Fibroblast of lung (primary cell): ENCODE measurements at regions not wholly inside any gene's neighbourhood (a gene's known extent, or its start where the extent isn't known, plus 50 kb on each side); places are given as distances from the start of the nearest gene placed in this dataset.

Experiments used
- DNase-seq, 2 donors: peaks; one replicate each; pipeline versions ENCODE4 v3.0.0 to v3.0.0-alpha.2; 2010; ENCODE audit warnings: low read depth in 2 of 2
- H2AFZ ChIP-seq: 2 replicates; pipeline ENCODE4 v1.5.1; 2012; ENCODE audit warnings: low read length, control low read depth, inconsistent platforms
- H3K27ac ChIP-seq: 2 replicates; pipeline ENCODE4 v1.5.1; 2011; ENCODE audit warnings: low read length, control low read depth; ENCODE audit not compliant: insufficient read depth
- H3K27me3 ChIP-seq: 2 replicates; pipeline ENCODE4 v1.5.1; 2011; ENCODE audit warnings: mild to moderate bottlenecking, low read length; ENCODE audit not compliant: control insufficient read depth, insufficient read depth
- H3K36me3 ChIP-seq: 2 replicates; pipeline ENCODE4 v1.5.1; 2011; ENCODE audit warnings: low read length; ENCODE audit not compliant: control insufficient read depth, insufficient read depth
- H3K4me1 ChIP-seq: 2 replicates; pipeline ENCODE4 v1.5.1; 2011; ENCODE audit warnings: low read length; ENCODE audit not compliant: control insufficient read depth, insufficient read depth; ENCODE audit errors: extremely low read depth
- H3K4me2 ChIP-seq: 2 replicates; pipeline ENCODE4 v1.5.1; 2011; ENCODE audit warnings: low read length, control low read depth; ENCODE audit not compliant: insufficient read depth; ENCODE audit errors: extremely low read depth
- H3K4me3 ChIP-seq, 4 experiments: fragments of 200-600 bp in 1 of 4; sonication (generic) in 1 of 4; replicated peaks in 1 of 4; 2 replicates each; pipeline ENCODE4 v1.5.1; 2011 to 2016; ENCODE audit warnings: low read length in 4 of 4, low read depth in 3 of 4, mild to moderate bottlenecking in 3 of 4, control low read depth in 2 of 4, inconsistent platforms in 1 of 4, mixed read lengths in 1 of 4; ENCODE audit not compliant: insufficient read depth in 1 of 4; ENCODE audit errors: control extremely low read depth in 1 of 4
- H3K79me2 ChIP-seq: 2 replicates; pipeline ENCODE4 v1.5.1; 2012; ENCODE audit warnings: mild to moderate bottlenecking, low read length, inconsistent platforms; ENCODE audit not compliant: control insufficient read depth, insufficient read depth
- H3K9ac ChIP-seq: 2 replicates; pipeline ENCODE4 v1.5.1; 2011; ENCODE audit warnings: mild to moderate bottlenecking, low read length, control low read depth; ENCODE audit not compliant: insufficient read depth
- H3K9me3 ChIP-seq: 2 replicates; pipeline ENCODE4 v1.5.1; 2012; ENCODE audit warnings: low read depth, low read length; ENCODE audit not compliant: control insufficient read depth, insufficient read depth
- H4K20me1 ChIP-seq: 2 replicates; pipeline ENCODE4 v1.5.1; 2011; ENCODE audit warnings: low read length; ENCODE audit not compliant: control insufficient read depth, insufficient read depth; ENCODE audit errors: extremely low read depth
- EZH2 ChIP-seq: IDR thresholded peaks from 2 replicates; pipeline ENCODE4 v1.5.1; 2012; ENCODE audit warnings: low read length, control low read depth, mild to moderate bottlenecking; ENCODE audit errors: missing control alignments
- TF ChIP-seq, protein P1 (sequence below), 2 donors: IDR thresholded peaks in 1 of 2; conservative IDR thresholded peaks in 1 of 2; 1 replicate in 1 of 2; 2 replicates in 1 of 2; pipeline ENCODE4 v1.5.1; 2011 to 2012; ENCODE audit warnings: low read length in 2 of 2, control low read depth in 1 of 2, inconsistent platforms in 1 of 2, low read depth in 1 of 2, mild to moderate bottlenecking in 1 of 2

GRCh38 chr22:22813126-22814075, 74.2 kb upstream of the IGLL5 start:
- H4K20me1 ChIP-seq, result no peaks in the 10 kb centered on the region
- no peak overlapping the region for H3K4me2 ChIP-seq
- no peak overlapping the region for H3K9ac ChIP-seq
- TF ChIP-seq, protein P1, sequence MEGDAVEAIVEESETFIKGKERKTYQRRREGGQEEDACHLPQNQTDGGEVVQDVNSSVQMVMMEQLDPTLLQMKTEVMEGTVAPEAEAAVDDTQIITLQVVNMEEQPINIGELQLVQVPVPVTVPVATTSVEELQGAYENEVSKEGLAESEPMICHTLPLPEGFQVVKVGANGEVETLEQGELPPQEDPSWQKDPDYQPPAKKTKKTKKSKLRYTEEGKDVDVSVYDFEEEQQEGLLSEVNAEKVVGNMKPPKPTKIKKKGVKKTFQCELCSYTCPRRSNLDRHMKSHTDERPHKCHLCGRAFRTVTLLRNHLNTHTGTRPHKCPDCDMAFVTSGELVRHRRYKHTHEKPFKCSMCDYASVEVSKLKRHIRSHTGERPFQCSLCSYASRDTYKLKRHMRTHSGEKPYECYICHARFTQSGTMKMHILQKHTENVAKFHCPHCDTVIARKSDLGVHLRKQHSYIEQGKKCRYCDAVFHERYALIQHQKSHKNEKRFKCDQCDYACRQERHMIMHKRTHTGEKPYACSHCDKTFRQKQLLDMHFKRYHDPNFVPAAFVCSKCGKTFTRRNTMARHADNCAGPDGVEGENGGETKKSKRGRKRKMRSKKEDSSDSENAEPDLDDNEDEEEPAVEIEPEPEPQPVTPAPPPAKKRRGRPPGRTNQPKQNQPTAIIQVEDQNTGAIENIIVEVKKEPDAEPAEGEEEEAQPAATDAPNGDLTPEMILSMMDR (conservative IDR thresholded peaks at IDR 0.05 in 1 of 2, IDR thresholded peaks at IDR 0.05 in 1 of 2; ENCODE audit: low read depth in 1 of 2, low read length in 2 of 2), result no peak
- TF ChIP-seq EZH2, result no peak
- H3K9me3 ChIP-seq, result no peaks in the 10 kb centered on the region
- H3K36me3 ChIP-seq, result no peaks in the 10 kb centered on the region
- H3K27ac ChIP-seq, result no peak overlapping the region
- no peak overlapping the region for H3K4me3 ChIP-seq
- no peak overlapping the region for H2AFZ ChIP-seq
- H3K79me2 ChIP-seq, result no peaks in the 10 kb centered on the region
- H3K27me3 ChIP-seq, result no peaks in the 10 kb centered on the region
- H3K4me1 ChIP-seq, result no peaks in the 10 kb centered on the region
- DNase-seq, result no peak

- Histone ChIP-seq H3K27me3 (no peaks in the 10 kb centered on the region), H4K20me1 (no peaks in the 10 kb centered on the region), H3K36me3 (no peaks in the 10 kb centered on the region), H3K27ac (no peak overlapping the region), H3K4me2 (no peak overlapping the region), H3K9ac (no peak overlapping the region), H2AFZ (no peak overlapping the region), H3K4me1 (no peaks in the 10 kb centered on the region), H3K4me3 (no peak overlapping the region), H3K79me2 (no peaks in the 10 kb centered on the region), H3K9me3 (no peaks in the 10 kb centered on the region)
- DNase-seq, result no peak
- TF ChIP-seq, protein P1 (conservative IDR thresholded peaks at IDR 0.05 in 1 of 2, IDR thresholded peaks at IDR 0.05 in 1 of 2; ENCODE audit: low read depth in 1 of 2, low read length in 2 of 2), result no peak
- no peak for TF ChIP-seq EZH2
These were observed 72.8 kb upstream of the IGLL5 start for GRCh38 chr22:22814666-22815396.

GRCh38 chr22:22815397-22816170, 72.0 kb upstream of the IGLL5 start:
- H3K27me3 ChIP-seq, result no peaks in the 10 kb centered on the region
- no peak for DNase-seq
- H3K4me2 ChIP-seq, result no peak overlapping the region
- H2AFZ ChIP-seq, result no peak overlapping the region
- H3K4me1 ChIP-seq, result no peaks in the 10 kb centered on the region
- no peaks in the 10 kb centered on the region for H4K20me1 ChIP-seq
- H3K9ac ChIP-seq, result no peak overlapping the region
- H3K27ac ChIP-seq, result no peak overlapping the region
- H3K36me3 ChIP-seq, result no peaks in the 10 kb centered on the region
- no peaks in the 10 kb centered on the region for H3K9me3 ChIP-seq
- H3K4me3 ChIP-seq, result no peak overlapping the region
- TF ChIP-seq EZH2, result no peak
- TF ChIP-seq, protein P1 (conservative IDR thresholded peaks at IDR 0.05 in 1 of 2, IDR thresholded peaks at IDR 0.05 in 1 of 2; ENCODE audit: low read depth in 1 of 2, low read length in 2 of 2), result no peak
- H3K79me2 ChIP-seq, result no peaks in the 10 kb centered on the region
